Left renal pelvis (tissue), 4 donors: ENCODE measurements at regions not wholly inside any gene's neighbourhood (a gene's known extent, or its start where the extent isn't known, plus 50 kb on each side); places are given as distances from the start of the nearest gene placed in this dataset.
A peak's percentile ranks its signal among the peaks of the same experiment; 100 is the strongest.
"Not testable (repeated sequence)": the region's sequence is repeated elsewhere in the genome, so short reads cannot be mapped to it uniquely, and the experiment has no call there.

ENCODE experiments used
- DNase-seq, 4 donors: peaks; one replicate each; pipeline ENCODE4 v3.0.0-alpha.2; 2013; ENCODE audit warnings: low read depth in 4 of 4, low spot score in 3 of 4

DNA sequence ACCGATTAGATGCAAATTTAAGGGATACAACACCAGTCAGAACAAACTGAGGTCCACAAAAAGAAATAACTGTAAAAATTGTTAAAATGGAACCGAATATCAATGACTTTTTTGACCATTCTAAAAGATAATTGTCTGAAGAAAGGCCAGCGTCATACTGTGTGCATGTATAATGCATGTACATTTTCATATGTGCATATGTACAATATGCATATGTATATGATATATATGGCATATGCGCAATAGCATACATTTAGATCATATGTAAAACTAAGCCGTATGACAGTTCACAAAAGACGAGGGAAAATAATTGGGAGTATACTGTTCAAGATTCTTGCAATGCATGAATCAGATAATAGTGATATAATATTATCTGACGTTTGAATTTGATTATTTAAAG is 475.8 kb upstream of the TMEM132C start:
- DNase-seq: no peak

DNA sequence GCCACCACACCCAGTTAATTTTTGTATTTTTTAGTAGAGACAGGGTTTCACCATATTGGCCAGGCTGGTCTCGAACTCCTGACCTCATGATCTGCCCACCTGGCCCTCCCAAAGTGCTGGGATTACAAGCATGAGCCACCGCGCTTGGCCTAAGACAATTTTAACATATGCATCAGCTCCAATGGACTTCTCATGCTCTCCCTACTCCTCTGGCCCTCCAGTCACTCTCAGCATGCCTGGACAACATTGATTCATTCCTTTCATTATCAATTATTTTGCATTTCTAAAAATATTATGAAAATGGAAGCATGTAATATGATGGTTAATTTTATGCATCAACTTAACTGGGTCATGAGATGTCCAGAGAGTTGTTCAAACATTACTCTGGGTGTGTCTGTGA is 469.1 kb upstream of the TMEM132C start:
- DNase-seq: no peak

DNA sequence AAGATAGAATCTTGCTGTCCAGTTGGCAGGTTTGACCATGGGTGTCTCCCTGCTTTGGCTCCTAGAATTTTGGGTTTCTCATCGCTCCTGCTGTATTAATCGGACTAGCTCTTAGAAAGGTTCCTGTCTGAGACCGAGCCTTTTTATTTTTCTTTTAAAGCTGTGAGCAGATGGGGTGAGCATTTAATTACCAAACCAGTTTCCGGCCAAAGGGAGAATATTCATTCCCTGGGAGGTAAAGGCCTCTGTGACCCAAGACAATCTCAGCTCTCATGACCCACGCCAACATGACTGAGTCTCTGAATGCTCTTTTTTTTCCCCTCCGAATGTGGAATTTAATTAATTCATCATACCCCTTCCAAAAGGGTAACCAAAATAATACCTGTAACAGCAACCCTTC is 464.7 kb upstream of the TMEM132C start:
- no peak for DNase-seq

DNA sequence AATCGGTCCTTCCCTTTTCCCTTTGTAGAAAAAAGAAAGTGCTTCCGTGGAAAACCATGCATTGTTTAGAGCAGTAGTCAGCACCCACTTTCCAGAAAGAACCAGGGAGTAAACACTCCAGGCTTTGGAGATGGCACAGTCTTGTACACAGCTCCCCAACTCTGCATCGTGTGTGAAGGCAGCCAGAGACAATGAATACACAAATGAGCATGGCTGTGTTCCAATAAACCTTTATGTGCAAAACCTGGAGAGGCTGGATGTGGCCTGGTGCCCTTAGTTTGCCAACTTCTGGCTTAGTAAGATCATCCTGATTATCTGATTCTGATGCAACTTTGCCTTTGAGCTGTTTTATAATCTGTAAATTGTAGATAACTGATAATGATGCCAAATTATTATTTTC is 463.4 kb upstream of the TMEM132C start:
- no peak for DNase-seq

DNA sequence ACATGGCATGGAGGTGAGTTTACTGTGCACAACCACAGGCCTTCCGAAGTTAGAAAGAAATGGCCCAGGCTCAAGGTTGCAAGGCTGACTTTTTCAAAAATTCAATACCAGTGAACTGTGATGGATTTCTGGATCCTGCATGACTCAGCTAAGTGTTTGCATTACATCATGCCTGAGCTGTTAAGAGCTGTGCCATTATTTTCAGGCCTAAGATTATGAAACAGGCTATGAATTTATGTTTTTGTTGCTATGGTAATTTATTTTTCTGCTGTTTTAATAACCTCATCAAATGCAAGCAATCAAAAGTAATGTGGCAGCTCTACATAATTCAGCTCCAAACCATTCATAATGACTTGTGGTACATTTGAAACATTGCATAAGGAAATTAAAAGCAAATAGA is 457.7 kb upstream of the TMEM132C start:
- no peak for DNase-seq

DNA sequence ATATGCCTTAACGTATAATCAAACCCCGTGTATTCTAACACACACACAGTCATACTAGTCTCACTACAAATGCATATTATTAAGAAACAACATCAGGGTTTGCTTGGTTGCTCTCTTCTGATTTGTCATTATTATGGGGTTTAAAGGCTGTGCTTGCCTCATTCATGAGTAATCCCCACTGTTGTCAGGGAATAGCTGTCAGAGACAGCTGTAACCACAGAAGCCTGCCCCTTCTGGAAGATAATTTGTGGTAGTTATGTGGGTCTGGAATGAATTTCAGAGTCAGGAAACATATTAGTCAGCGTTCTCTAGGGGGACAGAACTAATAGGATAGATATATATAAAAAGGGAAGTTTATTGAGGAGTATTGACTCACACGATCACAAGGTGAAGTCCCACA is 456.9 kb upstream of the TMEM132C start:
- no peak for DNase-seq

DNA sequence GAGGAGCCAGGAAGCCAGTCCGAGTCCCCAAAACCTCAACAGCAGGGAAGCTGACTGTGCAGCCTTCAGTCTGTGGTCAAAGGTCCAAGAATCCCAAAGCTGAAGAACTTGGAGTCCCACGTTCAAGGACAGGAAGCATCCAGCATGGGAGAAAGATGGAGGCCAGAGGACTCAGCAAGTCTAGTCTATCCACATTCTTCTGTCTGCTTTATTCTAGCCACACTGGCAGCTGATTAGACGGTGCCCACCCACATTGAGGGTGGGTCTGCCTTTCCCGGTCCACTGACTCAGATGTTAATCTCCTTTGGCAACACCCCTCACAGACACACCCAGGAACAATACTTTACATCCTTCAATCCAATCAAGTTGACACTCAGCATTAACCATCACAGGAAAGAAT is 456.5 kb upstream of the TMEM132C start:
- not testable (repeated sequence) for DNase-seq

DNA sequence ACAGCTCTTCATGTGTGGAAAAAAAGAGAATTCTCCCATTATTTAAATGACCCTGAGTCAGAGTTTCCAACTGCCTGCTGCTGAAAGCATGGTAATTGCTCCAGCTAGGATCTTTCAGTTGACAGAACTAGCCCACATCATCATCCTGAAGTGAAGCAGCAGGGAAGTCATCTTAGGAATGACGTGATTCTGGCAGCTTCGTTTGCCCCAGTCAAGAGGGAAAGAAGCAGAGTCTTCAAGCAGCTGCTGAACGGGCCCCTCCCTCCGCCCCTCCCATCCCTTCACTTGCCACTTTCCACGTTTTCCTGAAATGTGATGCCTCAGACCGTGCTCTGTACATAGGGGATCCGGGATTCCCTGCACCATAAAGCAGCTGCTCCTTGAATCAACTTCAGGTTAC is 455.0 kb upstream of the TMEM132C start:
- DNase-seq: peak in 3 of 4 donors; percentile 5 to 19 (median 12)

DNA sequence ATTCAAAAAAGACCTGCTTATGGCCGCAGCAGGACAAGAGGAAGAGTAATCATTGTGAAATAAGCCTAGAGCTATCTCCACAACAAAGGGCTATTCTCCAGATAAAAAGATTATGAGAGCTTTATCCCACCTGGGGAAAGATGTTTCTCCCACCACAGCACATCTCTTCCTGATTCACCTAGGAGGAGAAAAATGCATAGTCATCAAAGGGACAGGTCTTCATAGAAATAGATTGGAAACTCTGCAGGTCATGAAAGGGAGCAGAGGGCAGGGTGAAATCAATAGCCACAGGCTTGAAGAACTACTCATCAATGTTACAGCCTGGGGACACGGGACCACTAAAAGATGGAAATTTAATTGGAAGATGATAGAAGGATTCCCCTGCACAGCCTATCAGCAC is 453.8 kb upstream of the TMEM132C start:
- no peak for DNase-seq

DNA sequence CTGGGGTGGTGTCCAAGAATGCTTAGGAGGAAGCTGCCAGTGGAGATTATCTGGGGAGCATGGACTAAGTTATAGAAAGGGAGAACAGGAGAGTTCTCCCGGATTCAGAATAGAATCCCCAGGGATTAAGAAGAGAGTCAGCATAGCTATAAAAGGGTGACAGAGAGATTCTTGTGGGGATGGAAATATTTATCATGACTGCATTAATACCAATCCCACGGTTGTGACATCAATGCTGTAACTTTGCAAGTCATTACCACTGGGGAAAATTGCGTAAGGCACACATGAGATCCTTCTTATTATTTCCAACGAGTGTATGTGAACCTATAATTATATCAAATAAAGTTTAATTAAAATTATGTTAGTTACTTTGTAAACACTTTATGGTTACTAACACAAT is 447.9 kb upstream of the TMEM132C start:
- DNase-seq: no peak

DNA sequence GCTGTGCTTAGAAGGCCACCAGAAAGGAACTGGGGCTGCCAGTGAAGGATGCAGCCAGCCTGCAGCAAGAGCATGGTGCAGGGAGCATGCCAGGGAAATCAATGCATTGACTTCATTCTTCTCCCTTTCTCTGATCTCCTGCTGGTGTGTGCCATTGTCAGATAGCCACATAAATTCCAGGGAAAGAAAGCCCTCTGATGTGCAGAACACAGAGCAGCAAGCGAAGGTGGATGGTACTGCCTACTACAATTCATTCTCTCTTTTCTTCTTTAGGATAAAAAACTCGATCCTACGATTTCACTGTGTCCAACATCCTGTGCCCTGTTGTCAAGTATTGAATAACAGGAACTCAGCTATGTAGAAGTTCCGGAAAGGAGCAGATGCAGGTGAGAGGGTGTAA is 446.7 kb upstream of the TMEM132C start:
- no peak for DNase-seq

DNA sequence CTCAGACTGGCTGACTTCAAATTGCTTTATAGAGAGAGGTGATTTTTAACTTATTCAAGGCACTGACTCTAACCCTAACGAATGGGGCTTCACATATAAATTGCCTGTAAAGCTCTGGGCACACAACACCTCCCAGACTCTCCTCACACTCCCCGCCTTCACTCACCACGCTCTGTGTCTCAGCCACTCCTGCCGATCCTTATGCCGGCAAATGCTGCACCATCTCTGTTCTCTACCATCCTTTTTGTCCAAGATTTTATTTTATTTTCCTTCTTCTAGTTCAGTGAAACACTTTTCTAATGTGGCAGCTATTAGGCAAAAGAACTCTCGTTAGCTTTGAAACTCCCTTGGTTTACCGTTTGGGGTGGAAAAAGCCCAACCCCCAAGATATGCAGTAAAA is 446.1 kb upstream of the TMEM132C start:
- DNase-seq: no peak

DNA sequence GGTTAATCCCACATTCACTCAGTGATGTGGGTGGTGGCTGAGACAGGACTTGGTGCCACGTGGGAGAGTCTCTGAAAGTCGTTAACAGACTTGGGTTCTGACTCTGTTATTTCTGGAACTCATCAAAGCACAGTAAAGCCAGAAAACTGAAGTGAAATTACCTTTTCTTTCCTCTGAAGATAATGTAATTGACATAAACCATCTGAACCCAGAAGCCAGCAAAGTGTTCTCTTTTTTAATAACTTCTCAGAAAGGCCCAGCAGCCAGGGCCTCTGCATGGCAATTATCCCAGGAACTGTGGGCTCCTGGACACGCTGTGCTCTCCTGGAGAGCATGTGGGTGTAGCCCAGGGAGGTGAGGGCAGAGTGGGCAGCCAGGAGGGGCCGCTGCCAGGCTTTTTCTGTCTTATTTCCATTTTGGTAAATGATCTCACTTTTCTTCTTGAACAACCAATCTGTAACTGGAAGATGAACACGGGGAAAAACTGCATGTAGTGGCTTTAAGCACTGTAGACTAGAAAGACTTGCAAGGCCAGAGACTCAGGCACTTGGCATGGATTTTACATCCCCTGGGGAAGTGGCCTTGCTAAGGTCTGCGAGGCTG is 444.1 kb upstream of the TMEM132C start:
- no peak for DNase-seq

DNA sequence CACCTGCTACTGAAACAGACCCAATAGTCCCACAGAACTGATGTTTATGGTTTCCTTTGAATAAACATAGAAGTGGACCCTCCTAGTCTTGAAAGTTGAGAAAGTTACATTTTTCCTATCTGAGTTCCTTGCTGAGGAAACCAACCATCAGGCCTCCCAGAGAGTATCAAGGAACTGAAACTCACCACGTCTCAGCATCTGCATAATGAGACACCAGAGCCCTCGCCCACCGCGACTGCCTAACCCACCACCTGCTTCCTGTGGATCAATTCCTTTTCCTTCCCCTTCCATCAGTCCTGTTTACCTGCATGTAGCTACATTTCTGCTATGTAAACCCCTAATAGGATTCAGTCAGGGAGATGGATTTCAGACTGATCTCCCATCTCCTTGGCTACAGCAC is 443.2 kb upstream of the TMEM132C start:
- no peak for DNase-seq

DNA sequence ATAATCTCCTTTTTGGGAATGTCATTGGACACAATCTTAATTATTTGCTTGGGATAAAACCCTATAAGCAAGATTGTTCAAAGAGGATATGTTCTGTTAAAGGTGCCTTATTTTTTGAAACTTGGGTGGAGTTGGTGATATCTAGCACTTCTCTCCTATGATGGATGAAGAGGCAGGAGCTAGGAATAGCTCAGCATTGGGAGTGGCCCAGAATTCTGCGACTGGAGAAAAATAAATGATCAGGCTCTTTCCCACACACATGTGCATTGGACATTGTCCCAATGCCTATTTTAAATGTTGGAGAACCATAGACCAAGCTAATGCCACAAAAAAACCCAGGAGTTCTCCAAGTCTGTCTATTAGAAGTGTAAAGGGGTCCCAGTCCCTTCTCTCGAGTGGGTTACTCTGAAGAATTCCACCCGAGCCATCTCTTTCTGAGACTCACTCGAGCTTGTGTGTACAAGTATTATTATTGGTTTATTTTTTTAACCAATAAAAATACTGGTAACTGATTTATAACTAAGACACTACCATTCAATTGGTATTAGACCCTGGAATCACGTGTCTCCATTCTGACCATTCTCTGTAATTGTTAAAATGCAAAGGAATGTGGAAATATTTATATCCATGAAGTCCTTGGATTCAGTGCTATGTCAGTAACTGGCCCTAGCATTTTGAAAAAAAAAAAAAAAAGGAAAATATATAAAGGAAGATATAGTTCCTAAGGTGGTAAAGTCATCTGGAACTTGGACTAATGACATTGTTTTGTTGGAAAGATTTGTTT is 437.5 kb upstream of the TMEM132C start:
- no peak for DNase-seq

DNA sequence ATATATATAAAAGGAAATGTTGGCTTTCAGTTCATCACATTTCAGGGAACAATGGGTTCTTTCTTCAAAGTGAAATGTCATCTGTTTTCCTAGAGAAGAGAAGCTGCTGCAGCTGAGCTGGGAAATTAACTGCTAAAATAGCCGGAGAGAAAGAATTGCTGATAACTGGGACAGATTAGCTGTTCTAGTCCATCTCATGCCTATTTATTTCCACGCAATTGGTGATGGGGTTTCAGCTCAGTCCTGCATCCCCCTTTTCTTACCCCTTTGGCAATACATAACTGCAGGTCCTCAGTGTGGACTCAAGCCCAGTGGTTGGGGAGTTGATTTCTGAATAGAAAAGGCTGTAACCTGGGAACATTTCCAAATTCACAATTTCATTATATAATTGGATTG is 436.9 kb upstream of the TMEM132C start:
- no peak for DNase-seq

DNA sequence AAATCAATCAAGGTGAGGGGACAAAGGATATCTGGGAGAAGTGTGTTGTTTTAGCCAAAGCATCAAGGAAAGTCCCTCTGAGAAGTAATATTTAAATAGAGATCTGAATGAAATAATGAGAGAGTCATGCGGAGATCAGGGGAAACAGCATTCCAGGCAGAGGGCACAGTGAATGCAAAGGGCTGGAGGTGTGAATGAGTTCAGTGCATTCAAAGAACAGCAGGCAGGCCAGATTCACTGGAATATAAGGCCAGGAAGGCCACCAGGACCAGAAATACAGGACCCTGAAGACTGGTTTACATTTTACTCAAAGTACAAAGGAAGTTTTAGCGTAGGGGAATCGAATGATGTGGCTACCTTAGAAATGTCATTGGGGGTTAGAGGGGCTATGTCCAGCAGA is 436.2 kb upstream of the TMEM132C start:
- DNase-seq: no peak

DNA sequence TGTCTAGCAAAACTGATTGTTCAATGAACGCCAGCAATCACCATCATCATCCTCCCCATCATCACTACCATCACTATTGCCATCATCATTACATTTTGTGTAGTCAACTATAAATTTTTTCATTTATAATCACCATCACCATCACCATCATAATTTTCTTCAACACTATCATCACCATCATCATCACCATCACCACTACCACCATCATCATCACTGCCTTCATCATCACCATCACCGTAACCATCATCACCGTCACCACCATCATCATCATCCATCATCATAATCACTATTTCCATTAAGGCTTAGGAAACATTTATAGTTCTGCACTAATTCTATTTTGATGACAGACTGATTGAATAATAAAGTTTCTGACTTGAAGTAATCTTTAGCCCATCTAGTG is 434.8 kb upstream of the TMEM132C start:
- DNase-seq: no peak

DNA sequence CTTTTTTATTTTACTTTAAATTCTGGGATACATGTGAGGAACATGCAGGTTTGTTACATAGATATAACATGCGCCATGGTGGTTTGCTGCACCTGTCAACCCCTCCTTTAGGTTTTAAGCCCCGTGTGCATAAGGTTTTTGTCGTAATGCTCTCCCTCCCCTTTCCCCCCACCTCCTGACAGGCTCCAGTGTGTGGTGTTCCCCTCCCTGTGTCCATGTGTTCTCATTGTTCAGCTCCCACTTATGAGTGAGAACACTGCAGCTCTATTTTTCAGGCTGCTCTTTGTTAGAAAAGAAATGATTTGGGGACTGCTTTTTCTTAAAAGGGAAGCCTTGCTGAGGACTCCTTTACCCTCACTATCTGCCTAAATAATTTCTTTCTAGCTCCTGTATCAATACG is 430.2 kb upstream of the TMEM132C start:
- not testable (repeated sequence) for DNase-seq

DNA sequence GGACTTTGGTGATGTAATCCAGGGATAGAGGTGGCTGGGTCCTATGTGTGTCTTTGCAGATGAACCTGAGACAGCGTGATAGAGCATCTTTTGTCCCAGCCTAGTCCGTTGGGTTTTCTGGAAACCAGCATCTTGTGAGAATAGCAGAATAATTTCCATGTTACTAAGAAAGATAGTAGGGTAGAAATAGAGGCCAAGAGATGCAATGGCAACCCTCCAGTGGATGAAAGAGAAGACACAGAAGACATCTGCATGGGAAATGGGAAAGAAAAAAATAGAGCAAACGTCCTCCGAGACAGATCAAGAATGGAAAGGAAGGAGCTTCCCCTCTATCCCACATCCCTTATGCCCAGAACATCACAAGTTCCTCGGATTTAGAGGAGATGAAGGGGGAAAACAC is 409.3 kb upstream of the TMEM132C start:
- no peak for DNase-seq

DNA sequence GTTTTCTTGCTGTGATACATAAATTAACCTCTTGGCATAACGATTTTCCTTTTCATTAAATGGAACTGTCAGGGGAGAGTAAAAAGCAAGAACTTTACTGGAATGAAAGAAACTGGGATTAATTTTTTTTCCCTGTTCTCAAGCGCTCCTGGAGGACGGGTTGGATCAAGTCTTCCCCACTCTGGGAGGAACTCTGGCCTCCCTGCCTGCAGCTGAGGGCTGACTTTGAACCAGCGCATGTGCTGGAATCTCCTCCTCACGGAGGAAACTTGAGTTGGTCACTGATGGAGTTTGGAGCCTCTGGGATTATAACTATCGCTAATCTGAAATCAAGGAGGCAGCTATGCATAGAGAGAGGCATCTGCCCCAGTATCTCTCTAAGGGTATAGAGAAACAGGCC is 406.4 kb upstream of the TMEM132C start:
- no peak for DNase-seq

DNA sequence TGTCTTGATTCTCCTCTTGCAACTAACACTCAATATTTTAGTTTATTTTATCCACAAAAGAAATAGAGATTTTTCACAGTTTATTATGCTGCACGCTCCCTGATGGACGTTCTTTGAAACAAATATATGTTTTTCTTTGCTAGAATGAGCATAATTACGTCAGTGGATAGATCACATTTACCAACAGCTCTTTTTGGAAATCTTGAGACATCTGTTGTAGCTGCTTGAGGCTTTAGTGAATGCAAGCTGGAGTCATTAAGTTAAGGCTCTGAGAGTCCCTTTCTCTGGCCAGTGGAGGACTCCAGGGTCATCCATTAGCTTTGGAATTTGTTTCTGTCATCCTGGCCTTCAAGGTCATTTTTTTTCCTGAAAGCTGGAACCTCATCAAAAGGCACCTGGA is 405.6 kb upstream of the TMEM132C start:
- DNase-seq: no peak

DNA sequence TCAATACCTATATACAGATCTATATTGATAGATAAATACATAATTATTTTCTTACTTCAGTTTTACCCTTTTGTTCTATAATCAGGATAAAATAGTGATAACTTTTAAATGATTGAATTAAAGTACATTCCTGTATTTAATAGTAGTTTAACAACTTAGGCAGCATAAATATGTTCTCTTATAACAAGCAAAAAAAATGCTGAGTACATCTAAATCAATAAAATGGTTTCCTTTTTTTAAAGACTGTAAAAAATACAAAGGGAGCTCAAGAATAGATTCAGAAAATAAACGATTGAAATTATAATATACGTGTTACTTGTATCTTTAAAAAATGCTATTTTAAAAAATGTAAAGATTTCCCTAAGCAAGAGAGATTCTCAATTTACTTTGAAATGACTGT is 393.7 kb upstream of the TMEM132C start:
- no peak for DNase-seq
